Occipital lobe (tissue), 1 donor: ENCODE measurements at regions not wholly inside any gene's neighbourhood (a gene's known extent, or its start where the extent isn't known, plus 50 kb on each side); places are given as distances from the start of the nearest gene placed in this dataset.
"Not testable (repeated sequence)": the region's sequence is repeated elsewhere in the genome, so short reads cannot be mapped to it uniquely, and the experiment has no call there.

Experiments
- DNase-seq: peaks from one replicate; lab custom pipeline; 2025; lab: John Stamatoyannopoulos, UW

DNA sequence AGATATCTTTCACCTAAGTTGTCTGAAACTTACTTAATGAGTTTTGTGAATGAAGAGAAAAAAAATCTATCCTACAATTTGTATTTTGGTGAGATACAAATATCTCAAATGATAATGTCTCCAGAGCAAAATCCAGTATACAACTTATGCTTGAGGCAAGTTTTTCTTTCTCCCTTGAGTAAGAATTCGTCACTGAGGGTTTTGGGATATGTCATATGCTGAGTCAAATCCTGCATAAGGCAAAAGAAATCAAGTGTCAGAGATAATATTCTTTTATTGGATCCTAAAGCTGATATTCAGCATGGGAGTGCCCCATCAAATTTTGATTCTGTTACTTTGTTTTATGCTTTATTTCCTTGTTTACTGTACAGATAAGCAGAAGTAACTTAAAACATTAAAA, 1308.6 kb downstream of the ARAP2 start:
- no peak for DNase-seq

DNA sequence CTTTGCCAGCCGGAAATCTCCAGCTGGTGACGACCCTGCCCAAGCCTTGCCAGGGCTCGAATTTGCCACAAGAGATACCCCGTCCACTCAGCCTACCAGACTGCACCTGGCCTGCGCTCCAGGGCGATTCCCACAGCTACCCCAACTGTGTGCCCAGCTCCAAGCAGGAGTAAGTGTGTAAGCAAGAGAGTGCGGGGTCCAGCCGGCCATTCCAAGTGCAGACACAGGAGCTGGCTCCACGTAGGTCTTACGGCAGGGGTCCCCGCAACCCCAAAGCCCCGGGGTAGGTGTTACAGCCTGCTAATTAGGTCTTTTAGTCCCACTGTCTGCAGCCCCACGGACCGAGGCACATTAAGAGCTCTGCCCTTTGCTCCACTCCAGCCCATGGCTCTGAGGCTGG, 1305.2 kb downstream of the ARAP2 start:
- no peak for DNase-seq

GRCh38 chr4:34943741-34944386, 1300.5 kb downstream of the ARAP2 start:
- DNase-seq = no peak

- DNase-seq = no peak
These were observed 1293.4 kb downstream of the ARAP2 start for GRCh38 chr4:34950926-34951325.

DNA sequence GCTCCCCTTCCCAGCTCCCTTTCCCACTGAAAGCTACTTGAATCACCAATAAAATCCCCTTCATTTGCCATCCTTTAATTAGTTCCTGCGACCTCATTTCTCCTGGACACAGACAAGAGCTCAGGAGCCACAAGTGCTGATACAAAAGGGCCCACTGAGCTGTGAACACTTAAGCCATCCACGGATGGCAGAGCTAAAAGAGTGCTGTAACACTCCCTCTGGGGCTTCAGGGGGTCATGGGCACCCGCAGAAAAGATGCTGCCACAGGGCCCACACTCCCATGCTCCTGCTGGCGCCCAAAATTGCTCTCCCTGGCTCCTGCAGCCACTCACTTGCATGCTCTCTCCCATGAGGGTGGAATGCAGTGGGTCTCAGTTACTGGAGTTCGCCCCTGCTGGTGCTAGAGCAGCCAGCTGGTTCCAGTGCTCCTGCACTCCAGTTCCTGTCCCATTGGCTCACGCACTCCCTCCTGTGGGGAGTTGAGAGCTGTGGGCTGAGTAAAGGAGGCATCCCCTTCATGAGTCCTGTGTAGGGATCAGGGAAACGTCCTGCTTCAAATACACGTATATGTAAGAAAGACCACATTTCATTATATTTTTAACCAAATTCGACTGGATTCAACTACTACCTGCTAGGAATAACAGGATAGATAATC, 1291.0 kb downstream of the ARAP2 start:
- no peak for DNase-seq

GRCh38 chr4:34964613-34965012, 1279.7 kb downstream of the ARAP2 start:
- no peak for DNase-seq

- no peak for DNase-seq
These were observed 1272.1 kb downstream of the ARAP2 start for GRCh38 chr4:34972189-34972588.

DNA sequence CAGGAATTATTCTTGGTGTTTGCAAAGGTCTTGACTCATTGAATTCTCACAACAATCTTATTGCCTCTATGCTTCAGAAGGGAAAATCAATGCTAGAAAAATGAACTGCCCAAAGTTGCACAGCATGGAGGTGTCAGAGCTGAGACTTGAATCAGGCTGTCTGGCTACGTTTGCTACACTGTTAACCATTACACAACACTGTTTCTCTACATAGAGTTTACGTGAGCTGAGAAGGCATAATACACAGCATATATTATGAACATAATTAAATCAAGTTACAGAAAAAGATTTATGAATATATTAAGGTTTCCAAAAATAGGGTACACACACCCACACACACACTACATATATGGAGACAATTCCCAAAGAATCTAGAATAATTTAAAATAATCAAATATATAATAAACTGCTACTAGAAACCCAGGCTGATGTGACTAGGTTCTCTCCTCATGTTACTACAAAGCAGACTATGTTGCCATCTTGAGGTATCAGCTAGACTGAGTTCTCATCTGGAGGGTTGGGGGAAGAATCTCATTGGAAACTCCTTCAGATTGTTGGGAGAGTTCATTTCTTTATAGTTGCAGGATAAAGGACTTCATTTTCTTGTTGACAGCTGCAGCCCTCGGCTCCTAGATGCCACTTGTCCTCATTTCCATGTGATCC, 1270.5 kb downstream of the ARAP2 start:
- DNase-seq = no peak

DNA sequence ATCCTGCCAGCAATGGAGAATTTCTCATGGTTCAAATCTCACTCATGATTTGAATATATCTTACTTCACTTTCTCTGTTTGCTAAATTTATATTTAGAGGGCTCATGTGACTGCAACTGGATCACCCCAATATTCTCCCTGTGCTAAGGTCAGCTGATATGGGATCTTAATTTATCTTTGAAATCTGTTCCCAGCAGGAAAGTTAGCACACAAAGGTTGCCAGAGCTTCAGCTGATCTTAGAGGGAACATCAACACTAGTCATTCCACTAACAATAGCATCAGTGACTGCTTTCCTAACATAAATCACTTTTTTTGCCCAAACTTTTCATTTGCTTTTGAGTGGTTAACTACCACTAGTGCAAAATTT, 1270.0 kb downstream of the ARAP2 start:
- DNase-seq = no peak

GRCh38 chr4:35021222-35021621, 1223.1 kb downstream of the ARAP2 start:
- DNase-seq = not testable (repeated sequence)

DNA sequence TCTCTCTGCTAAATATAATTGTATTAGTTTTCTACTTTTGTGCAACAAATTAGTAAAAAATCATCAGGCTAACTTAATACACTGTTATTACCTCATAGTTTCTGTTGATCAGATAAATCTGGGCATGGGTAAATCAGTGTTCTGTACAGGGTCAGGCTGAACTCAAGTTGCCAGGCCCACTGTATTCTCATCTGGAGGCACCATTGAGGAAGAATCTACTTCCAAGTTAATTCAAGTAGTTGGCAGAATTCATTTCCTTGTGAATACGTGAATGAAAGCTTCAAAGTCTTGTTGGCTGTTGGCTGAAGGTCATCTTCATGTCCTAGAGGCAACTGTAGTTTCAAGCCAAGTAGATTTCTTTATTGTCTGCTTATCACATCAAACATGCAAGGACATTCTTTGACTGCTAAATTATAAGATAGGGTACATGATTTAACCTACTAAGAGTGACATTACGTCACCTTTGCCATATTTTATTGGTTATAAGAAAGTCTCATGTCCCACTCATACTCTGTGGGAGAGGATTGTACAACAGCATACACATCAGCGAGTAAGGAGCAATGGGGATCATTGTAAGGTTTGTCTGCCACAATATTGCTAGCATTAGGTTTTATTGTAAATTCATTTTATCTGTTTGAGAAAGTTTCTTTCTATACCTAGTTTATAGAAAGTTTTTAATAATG, 1219.0 kb downstream of the ARAP2 start:
- DNase-seq = no peak

- no peak for DNase-seq
These were observed 1206.1 kb downstream of the ARAP2 start for GRCh38 chr4:35038079-35038805.

DNA sequence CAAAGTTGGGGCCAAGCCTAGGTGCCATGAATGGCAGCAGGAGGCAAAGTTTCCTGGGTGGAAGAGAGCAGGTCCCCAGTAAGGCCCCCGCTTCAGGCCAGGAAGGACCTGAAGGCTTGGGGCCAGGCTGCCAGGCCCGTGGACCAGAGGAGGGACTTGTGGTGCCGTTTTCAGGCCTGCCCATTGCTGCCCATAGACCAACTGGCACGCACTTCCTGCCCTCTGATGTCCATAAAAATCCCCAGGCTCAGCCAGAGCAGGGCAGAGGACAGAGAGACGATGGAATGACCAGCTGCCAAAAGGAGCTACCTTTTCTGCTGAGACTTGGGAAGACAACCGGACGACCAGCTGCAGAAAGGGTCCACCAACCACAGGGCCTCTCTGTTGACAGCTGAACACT, 1205.5 kb downstream of the ARAP2 start:
- no peak for DNase-seq

GRCh38 chr4:35052546-35052945, 1191.8 kb downstream of the ARAP2 start:
- DNase-seq = no peak

- DNase-seq = no peak
These were observed 1181.2 kb downstream of the ARAP2 start for GRCh38 chr4:35063031-35063570.

DNA sequence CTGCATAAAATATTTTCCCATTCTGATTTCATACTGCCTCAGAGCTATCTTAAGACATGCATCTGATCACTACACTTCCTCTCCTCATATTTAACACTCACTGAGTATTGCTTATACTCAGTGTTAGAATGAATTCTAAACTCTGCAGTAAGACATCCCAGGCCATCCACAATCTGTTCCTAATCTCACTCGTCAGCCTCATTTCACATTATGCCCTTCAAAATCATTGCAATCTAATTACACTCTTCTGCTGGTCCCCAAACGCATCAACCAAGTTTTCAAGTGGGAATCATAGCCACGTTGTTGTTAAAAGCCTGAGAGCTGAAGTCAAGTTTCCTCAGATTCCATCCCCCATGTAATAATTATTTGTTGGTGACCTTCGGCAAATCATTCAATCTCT, 1177.9 kb downstream of the ARAP2 start:
- DNase-seq = no peak

DNA sequence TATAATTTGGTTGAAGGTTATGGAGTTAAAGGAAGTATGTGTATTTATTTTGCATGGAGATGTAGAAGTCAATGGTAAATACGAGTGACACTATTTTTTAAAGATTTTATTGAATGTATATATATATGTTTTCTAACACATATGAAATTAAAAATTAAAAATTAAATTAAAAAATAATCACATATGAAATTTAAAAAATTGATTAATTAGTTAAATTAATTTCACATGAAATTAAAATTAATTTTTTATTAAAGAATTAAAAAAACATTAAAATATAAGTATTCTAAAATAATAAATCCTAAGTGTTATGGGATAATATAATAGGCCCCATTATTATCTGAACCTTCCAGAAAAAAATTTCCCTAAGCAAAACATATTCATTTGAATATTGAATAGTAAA, 1163.5 kb downstream of the ARAP2 start:
- DNase-seq = no peak

DNA sequence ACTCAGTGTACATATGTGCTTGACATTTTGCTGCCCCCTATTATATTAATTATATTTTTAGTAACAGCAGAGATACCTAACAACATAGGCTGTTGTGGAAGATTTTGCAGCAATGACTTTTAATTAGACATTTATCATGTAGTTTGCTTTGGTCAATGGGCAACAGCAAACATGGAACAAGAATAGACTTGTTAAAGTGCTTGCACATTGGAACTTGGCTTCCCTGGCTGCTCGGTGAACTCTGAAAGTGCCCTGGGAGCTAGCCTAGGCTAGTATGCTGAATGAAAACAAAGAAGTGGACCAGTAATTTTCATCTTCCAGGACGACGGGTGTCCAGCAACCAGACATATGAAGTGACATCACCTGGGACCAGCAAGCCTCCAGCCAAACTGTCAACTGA, 1157.1 kb downstream of the ARAP2 start:
- DNase-seq = no peak

- DNase-seq = no peak
These were observed 1143.4 kb downstream of the ARAP2 start for GRCh38 chr4:35100932-35101331.

- DNase-seq = no peak
These were observed 1142.2 kb downstream of the ARAP2 start for GRCh38 chr4:35102066-35102465.

GRCh38 chr4:35105486-35105885, 1138.8 kb downstream of the ARAP2 start:
- no peak for DNase-seq
